Nephron progenitor cell (in vitro differentiated cells): ENCODE measurements at regions not wholly inside any gene's neighbourhood (a gene's known extent, or its start where the extent isn't known, plus 50 kb on each side); places are given as distances from the start of the nearest gene placed in this dataset.

Source experiments
- DNase-seq: peaks from one replicate; pipeline ENCODE4 v3.0.0; 2021
- H3K27ac Mint-ChIP-seq: 2 replicates; pipeline ENCODE4 v1.8.0; 2021; ENCODE audit warnings: mild to moderate bottlenecking, moderate library complexity, mixed read lengths
- H3K27me3 Mint-ChIP-seq: 2 replicates; pipeline ENCODE4 v1.8.0; 2021; ENCODE audit warnings: mild to moderate bottlenecking, low read depth, mixed read lengths; ENCODE audit not compliant: poor library complexity
- H3K36me3 Mint-ChIP-seq: 2 replicates; pipeline ENCODE4 v1.8.0; 2021; ENCODE audit warnings: low read depth, mixed read lengths
- H3K4me1 Mint-ChIP-seq: 2 replicates; pipeline ENCODE4 v1.8.0; 2021; ENCODE audit warnings: mixed read lengths
- H3K4me3 Mint-ChIP-seq: 2 replicates; pipeline ENCODE4 v1.8.0; 2021; ENCODE audit warnings: mild to moderate bottlenecking, moderate library complexity, mixed read lengths
- H3K9me3 Mint-ChIP-seq: 2 replicates; pipeline ENCODE4 v1.8.0; 2021; ENCODE audit warnings: mild to moderate bottlenecking, moderate library complexity, mixed read lengths
- TF ChIP-seq, protein P1 (sequence below): fragments of 200-600 bp; sonication (generic); IDR thresholded peaks from 2 replicates; pipeline ENCODE4 v1.5.0; 2021; ENCODE audit warnings: antibody characterized with exemption

DNA sequence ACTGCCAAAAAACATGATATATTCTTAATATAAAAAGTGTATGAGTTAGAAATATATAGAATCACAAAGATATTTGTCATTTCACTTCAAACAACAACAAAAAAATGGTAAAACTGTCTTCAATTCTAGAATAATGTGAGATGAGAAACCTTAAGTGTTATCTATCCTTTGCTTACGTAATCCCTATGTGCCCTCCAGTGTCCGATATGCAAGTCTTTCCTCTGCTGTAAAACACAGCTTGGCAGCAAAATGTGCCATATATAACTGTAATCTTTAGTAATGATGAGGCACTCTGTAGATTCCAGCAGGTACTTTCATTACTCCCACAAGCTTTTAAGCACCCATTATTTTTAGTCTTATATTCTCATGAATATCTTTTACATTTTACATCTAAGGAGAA lies 555.1 kb upstream of the FRG1 start:
- Mint-ChIP-seq H3K27ac (no peak overlapping the region), H3K36me3 (no peaks in the 10 kb centered on the region), H3K9me3 (peaks cover 77% of the 10 kb centered on the region), H3K4me1 (no peaks in the 10 kb centered on the region), H3K4me3 (no peak overlapping the region), H3K27me3 (no peaks in the 10 kb centered on the region)
- DNase-seq = no peak
- TF ChIP-seq, protein P1, sequence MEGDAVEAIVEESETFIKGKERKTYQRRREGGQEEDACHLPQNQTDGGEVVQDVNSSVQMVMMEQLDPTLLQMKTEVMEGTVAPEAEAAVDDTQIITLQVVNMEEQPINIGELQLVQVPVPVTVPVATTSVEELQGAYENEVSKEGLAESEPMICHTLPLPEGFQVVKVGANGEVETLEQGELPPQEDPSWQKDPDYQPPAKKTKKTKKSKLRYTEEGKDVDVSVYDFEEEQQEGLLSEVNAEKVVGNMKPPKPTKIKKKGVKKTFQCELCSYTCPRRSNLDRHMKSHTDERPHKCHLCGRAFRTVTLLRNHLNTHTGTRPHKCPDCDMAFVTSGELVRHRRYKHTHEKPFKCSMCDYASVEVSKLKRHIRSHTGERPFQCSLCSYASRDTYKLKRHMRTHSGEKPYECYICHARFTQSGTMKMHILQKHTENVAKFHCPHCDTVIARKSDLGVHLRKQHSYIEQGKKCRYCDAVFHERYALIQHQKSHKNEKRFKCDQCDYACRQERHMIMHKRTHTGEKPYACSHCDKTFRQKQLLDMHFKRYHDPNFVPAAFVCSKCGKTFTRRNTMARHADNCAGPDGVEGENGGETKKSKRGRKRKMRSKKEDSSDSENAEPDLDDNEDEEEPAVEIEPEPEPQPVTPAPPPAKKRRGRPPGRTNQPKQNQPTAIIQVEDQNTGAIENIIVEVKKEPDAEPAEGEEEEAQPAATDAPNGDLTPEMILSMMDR = no peak

DNA sequence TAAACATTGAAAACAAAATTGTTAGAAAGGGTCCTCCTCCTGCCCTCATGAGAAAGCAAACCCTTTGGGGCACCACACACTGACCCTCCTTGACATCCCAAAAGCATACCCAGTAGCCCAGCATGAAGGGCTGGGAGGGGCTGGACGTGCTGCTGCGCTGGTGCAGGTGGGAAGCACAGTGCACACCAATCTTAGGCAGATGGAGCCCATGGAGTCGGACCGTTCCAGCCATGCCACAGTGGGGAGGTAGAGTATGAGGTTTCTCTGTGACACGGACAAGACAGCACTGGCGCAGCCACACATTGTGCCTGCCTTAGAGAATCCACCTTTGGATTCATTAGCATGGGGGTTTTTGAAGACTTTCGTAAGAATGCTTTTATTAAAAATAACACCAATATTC lies 544.2 kb upstream of the FRG1 start:
- no peak overlapping the region for H3K27ac Mint-ChIP-seq
- no peaks in the 10 kb centered on the region for H3K27me3 Mint-ChIP-seq
- H3K4me3 Mint-ChIP-seq = no peak overlapping the region
- TF ChIP-seq, protein P1 = no peak
- no peak for DNase-seq
- no peaks in the 10 kb centered on the region for H3K4me1 Mint-ChIP-seq
- no peaks in the 10 kb centered on the region for H3K36me3 Mint-ChIP-seq
- H3K9me3 Mint-ChIP-seq = peaks cover 82% of the 10 kb centered on the region

DNA sequence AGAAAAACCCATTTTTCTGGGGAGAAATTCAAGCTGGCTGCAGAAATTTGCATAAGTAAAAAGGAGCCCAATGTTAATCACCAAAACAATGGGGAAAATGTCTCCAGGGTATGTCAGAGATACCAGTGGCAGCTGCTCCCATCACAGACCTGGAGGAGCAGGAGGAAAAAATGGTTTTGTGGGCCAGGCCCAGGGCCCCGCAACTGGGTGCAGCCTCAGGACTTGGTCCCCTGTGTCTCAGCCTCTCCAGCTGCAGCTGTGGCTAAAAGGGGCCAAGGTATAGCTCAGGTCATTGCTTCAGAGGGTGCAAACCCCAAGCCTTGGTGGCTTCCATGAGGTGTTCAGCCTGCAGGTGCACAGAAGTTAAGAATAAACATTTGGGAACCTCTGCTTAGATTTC lies 536.4 kb upstream of the FRG1 start:
- TF ChIP-seq, protein P1 = no peak
- no peak overlapping the region for H3K27ac Mint-ChIP-seq
- H3K27me3 Mint-ChIP-seq = no peaks in the 10 kb centered on the region
- no peaks in the 10 kb centered on the region for H3K4me1 Mint-ChIP-seq
- H3K36me3 Mint-ChIP-seq = no peaks in the 10 kb centered on the region
- no peak for DNase-seq
- no peak overlapping the region for H3K4me3 Mint-ChIP-seq
- H3K9me3 Mint-ChIP-seq = peaks cover 71% of the 10 kb centered on the region

DNA sequence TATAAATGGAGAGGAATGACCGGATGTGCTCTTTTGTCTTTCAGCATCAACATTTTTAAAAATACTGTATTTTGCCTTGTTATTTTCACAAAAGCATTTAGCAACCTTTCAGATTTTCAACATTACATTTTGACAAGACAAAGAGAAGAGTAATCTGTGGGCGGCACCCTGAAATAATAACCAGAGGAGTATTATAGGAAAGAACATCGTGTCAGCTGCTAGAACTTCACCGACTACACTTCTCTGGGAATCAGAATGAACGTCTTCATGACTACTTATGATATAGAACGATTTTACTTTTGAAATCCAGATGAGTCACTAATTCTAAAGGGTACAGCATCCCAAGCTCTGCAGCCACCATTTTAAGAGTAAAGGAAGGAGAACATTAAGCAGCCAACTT lies 531.5 kb upstream of the FRG1 start:
- Mint-ChIP-seq H3K27me3 (no peaks in the 10 kb centered on the region), H3K4me3 (no peak overlapping the region), H3K27ac (no peak overlapping the region), H3K4me1 (no peaks in the 10 kb centered on the region), H3K9me3 (peaks cover 86% of the 10 kb centered on the region), H3K36me3 (no peaks in the 10 kb centered on the region)
- TF ChIP-seq, protein P1 = no peak
- no peak for DNase-seq

DNA sequence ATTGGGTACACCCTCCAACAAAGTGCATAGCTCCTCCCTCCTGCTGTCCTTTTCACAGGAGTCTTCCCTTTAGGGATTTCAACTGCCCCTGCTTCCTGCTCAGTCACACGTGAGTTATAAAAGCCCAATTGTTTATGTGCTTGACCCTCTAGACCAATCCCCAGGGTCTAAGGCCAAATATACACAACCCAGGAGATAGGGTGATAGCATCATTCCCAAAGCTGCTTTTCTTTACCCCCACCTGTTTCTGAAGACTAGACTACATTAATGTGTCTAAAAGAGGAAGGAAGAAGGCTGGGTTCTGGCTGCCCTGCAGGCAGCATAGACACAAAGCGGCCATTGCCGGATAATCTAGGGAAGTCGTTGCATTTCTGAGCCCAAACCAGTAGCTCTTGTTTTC lies 526.7 kb upstream of the FRG1 start:
- Mint-ChIP-seq H3K27ac (no peak overlapping the region), H3K36me3 (no peaks in the 10 kb centered on the region), H3K9me3 (peaks cover 85% of the 10 kb centered on the region), H3K27me3 (no peaks in the 10 kb centered on the region), H3K4me3 (no peak overlapping the region), H3K4me1 (no peaks in the 10 kb centered on the region)
- no peak for DNase-seq
- TF ChIP-seq, protein P1 = no peak

DNA sequence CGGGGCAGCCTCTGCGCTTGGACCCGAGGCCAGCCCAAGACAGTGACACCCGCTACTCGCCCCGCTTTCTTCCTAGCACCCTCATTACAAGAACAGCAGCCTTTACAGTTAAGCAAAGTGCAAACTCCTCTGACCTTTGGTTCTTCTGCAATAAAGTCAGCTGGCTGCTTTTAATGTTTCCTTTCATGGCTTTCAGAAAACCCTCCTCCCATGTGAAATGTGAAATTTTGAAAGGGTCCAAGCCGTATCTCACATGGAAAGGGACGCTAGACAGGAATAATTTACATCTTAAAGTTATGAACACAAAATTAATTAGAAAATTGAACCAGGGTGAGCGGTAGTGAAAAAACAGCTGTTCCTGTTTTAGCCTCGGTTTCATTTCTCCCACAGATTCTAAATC lies 520.1 kb upstream of the FRG1 start:
- Mint-ChIP-seq H3K27me3 (no peaks in the 10 kb centered on the region), H3K4me3 (no peak overlapping the region), H3K9me3 (peaks cover 86% of the 10 kb centered on the region), H3K36me3 (no peaks in the 10 kb centered on the region), H3K4me1 (no peaks in the 10 kb centered on the region), H3K27ac (no peak overlapping the region)
- TF ChIP-seq, protein P1 = no peak
- DNase-seq = no peak
